AG10803 (cell line): ENCODE measurements at regions not wholly inside any gene's neighbourhood (a gene's known extent, or its start where the extent isn't known, plus 50 kb on each side); places are given as distances from the start of the nearest gene placed in this dataset.
A peak's percentile ranks its signal among the peaks of the same experiment; 100 is the strongest.
"Not testable (repeated sequence)": the region's sequence is repeated elsewhere in the genome, so short reads cannot be mapped to it uniquely, and the experiment has no call there.

Source experiments
- DNase-seq: peaks from one replicate; pipeline ENCODE4 v3.0.0; 2010; ENCODE audit warnings: low read depth
- H3K4me3 ChIP-seq: 2 replicates; pipeline ENCODE4 v1.5.1; 2011; ENCODE audit warnings: mild to moderate bottlenecking, low read length, control low read depth
- TF ChIP-seq, protein P1 (sequence below): conservative IDR thresholded peaks from 2 replicates; pipeline ENCODE4 v1.5.1; 2011; ENCODE audit warnings: mild to moderate bottlenecking, low read length, control low read depth, inconsistent platforms

- DNase-seq, result no peak
- TF ChIP-seq, protein P1, sequence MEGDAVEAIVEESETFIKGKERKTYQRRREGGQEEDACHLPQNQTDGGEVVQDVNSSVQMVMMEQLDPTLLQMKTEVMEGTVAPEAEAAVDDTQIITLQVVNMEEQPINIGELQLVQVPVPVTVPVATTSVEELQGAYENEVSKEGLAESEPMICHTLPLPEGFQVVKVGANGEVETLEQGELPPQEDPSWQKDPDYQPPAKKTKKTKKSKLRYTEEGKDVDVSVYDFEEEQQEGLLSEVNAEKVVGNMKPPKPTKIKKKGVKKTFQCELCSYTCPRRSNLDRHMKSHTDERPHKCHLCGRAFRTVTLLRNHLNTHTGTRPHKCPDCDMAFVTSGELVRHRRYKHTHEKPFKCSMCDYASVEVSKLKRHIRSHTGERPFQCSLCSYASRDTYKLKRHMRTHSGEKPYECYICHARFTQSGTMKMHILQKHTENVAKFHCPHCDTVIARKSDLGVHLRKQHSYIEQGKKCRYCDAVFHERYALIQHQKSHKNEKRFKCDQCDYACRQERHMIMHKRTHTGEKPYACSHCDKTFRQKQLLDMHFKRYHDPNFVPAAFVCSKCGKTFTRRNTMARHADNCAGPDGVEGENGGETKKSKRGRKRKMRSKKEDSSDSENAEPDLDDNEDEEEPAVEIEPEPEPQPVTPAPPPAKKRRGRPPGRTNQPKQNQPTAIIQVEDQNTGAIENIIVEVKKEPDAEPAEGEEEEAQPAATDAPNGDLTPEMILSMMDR, result no peak
- no peak overlapping the region for H3K4me3 ChIP-seq
Observed at GRCh38 chr2:83368461-83368860, 1090.6 kb downstream of the SUCLG1 start.

DNA sequence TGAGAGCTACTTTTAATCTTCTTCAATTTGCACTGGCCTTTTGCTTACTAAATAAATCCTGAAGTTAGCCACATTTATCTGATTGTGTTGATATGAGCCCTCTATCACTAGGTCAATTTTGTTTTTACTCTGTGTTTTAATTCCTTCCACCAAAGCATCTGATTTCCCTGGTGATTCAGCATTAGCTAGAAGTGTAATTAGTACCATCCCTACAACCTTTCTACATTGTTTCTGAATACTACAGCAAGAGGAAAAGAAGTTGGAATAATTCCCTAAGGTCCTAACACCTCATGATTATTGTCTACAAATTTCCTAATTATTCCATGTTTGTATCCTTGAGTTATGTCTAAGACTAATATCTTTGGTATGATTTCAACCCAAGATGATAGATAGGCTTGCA is 1093.6 kb downstream of the SUCLG1 start:
- TF ChIP-seq, protein P1, result no peak
- DNase-seq, result peak; percentile 48
- no peak overlapping the region for H3K4me3 ChIP-seq

- H3K4me3 ChIP-seq, result no peak overlapping the region
- TF ChIP-seq, protein P1, result no peak
Observed at GRCh38 chr2:83364264-83364663, 1094.8 kb downstream of the SUCLG1 start.

DNA sequence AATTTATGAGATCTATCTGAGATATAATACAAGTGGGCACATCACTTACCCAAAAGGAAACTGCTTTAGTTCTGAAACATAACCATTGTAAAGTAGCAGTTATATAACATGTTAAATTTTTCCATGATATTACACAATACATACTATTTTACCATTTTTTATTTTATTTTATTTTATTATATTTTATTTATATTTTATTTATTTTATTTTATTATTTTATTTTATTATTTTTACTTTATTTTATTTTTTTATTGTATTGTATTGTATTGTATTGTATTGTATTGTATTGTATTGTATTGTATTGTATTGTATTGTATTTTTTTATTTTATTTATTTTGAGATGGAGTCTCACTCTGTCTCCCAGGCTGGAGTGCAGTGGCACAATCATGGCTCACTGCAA is 1095.9 kb downstream of the SUCLG1 start:
- not testable (repeated sequence) for H3K4me3 ChIP-seq, DNase-seq

More at GRCh38 chr2:83364264-83364663, 1094.8 kb downstream of the SUCLG1 start:
- peak; percentile 77 for DNase-seq

DNA sequence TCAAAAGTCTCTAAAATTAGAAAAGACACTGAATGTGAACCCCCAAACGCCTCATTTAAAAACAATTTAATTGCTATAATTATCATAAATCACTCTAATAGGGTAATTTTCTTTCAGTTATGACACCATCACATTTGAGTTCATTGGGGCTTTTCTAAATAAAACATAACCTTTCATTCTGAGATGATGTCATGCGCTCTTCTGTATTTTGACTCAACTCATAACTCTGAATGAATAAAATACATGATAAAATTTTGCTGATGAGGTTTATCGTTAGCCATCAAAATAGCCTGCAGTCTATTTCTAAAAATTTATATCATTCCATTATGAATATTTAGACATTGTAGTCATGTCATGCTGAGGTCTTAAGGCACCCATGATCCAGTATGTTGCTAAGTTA is 1099.7 kb downstream of the SUCLG1 start:
- TF ChIP-seq, protein P1, result no peak
- no peak for DNase-seq
- no peak overlapping the region for H3K4me3 ChIP-seq

- H3K4me3 ChIP-seq, result no peak overlapping the region
- DNase-seq, result no peak
- TF ChIP-seq, protein P1, result no peak
Observed at GRCh38 chr2:83342860-83343329, 1116.2 kb downstream of the SUCLG1 start.

- DNase-seq, result no peak
- no peak overlapping the region for H3K4me3 ChIP-seq
- TF ChIP-seq, protein P1, result no peak
Observed at GRCh38 chr2:83340424-83340823, 1118.7 kb downstream of the SUCLG1 start.

DNA sequence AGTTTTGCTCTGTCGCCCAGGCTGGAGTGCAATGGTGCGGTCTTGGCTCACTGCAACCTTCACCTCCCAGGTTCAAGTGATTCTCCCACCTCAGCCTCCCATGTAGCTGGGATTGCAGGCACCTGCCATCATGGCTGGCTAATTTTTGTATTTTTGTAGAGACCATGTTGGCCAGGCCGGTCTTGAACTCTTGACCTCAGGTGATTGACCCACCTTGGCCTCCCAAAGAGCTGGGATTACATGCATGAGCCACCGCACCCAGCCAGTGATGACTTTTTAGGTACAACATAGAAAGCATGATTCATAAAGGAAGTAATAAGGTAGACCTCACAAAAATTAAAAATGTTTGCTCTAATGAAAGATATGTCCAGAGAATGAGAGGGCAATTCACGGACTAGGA is 1119.1 kb downstream of the SUCLG1 start:
- not testable (repeated sequence) for DNase-seq

More for the DNA sequence above, 1119.1 kb downstream of the SUCLG1 start:
- H3K4me3 ChIP-seq, result not testable (repeated sequence)
